Activated gamma-delta T cell treated with anti-CD3 and anti-CD28 coated beads, Interleukin-2, amount 50 U/mL, for 16 hours (primary cell): ENCODE measurements at regions not wholly inside any gene's neighbourhood (a gene's known extent, or its start where the extent isn't known, plus 50 kb on each side); places are given as distances from the start of the nearest gene placed in this dataset.

Experiments
- DNase-seq: peaks from one replicate; pipeline ENCODE4 v3.0.0-alpha.2; 2020; ENCODE audit warnings: low read depth

- DNase-seq: no peak
Observed at GRCh38 chr1:14443164-14443787, 155.2 kb upstream of the KAZN start.

GRCh38 chr1:14451217-14451616 lies 147.3 kb upstream of the KAZN start:
- no peak for DNase-seq

GRCh38 chr1:14452551-14452950 lies 145.9 kb upstream of the KAZN start:
- no peak for DNase-seq

GRCh38 chr1:14460173-14460572 lies 138.3 kb upstream of the KAZN start:
- DNase-seq: no peak

- no peak for DNase-seq
Observed at GRCh38 chr1:14462851-14463250, 135.6 kb upstream of the KAZN start.

GRCh38 chr1:14466006-14466405 lies 132.5 kb upstream of the KAZN start:
- no peak for DNase-seq

GRCh38 chr1:14467112-14467511 lies 131.4 kb upstream of the KAZN start:
- DNase-seq: no peak

GRCh38 chr1:14468751-14469150 lies 129.7 kb upstream of the KAZN start:
- no peak for DNase-seq

- no peak for DNase-seq
Observed at GRCh38 chr1:14470802-14471201, 127.7 kb upstream of the KAZN start.

- DNase-seq: no peak
Observed at GRCh38 chr1:14474856-14475255, 123.6 kb upstream of the KAZN start.

- DNase-seq: no peak
Observed at GRCh38 chr1:14476170-14476955, 122.1 kb upstream of the KAZN start.

GRCh38 chr1:14478120-14478519 lies 120.4 kb upstream of the KAZN start:
- DNase-seq: no peak

GRCh38 chr1:14479865-14480264 lies 118.6 kb upstream of the KAZN start:
- no peak for DNase-seq

- no peak for DNase-seq
Observed at GRCh38 chr1:14482784-14483450, 115.6 kb upstream of the KAZN start.

GRCh38 chr1:14485285-14485684 lies 113.2 kb upstream of the KAZN start:
- DNase-seq: no peak

GRCh38 chr1:14486401-14487201 lies 111.9 kb upstream of the KAZN start:
- no peak for DNase-seq

- DNase-seq: no peak
Observed at GRCh38 chr1:14487671-14488070, 110.8 kb upstream of the KAZN start.

- DNase-seq: no peak
Observed at GRCh38 chr1:14494911-14495310, 103.6 kb upstream of the KAZN start.

- no peak for DNase-seq
Observed at GRCh38 chr1:14495381-14495780, 103.1 kb upstream of the KAZN start.

GRCh38 chr1:14495996-14496395 lies 102.5 kb upstream of the KAZN start:
- no peak for DNase-seq

- no peak for DNase-seq
Observed at GRCh38 chr1:14498839-14499238, 99.6 kb upstream of the KAZN start.

GRCh38 chr1:14499312-14500040 lies 99.0 kb upstream of the KAZN start:
- no peak for DNase-seq
